ENCODE measurements at regions not wholly inside any gene's neighbourhood (a gene's known extent, or its start where the extent isn't known, plus 50 kb on each side); places are given as distances from the start of the nearest gene placed in this dataset.
A peak's percentile ranks its signal among the peaks of the same experiment; 100 is the strongest.

DNA sequence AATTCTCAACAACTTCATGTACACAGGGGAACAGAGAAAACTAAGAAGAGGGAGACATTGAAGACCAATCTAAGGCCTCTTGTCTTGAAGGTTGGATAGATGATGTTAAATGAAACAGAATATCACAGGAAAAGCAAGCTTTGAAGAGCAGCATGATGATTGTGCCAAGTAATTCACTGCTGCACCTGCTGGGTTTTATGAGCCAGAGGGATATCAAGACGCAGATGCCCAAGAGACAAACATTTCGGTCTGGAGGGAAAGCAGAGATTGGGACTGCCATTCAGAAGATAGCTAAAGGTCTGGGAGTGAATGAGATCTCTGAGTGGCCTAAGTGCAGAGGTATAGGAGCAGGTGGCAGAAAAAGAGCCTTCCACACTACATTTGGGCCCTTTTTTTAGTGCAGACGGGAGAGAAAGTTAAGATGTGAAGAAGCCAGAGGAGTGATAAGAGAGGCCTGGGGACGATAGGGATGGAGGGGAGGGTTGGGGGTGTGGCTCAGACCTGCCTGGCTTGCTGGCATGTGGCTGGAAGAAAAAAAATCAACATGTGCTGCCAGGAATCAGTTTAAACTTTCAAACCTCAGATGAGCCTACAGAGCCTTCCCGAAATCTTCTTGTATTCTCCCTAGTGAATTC lies 200.6 kb downstream of the AEBP2 start:
- H3K9me3 ChIP-seq (ENCODE audit: control insufficient read depth, insufficient read depth, low read length), result no peaks in the 10 kb centered on the region
- H3K27me3 ChIP-seq (ENCODE audit: control insufficient read depth, insufficient read depth, low read length), result no peaks in the 10 kb centered on the region
- TF ChIP-seq CTCF (IDR thresholded peaks at IDR 0.05; ENCODE audit: low read depth, low read length), result no peak
- H3K27ac ChIP-seq (ENCODE audit: low read depth, low read length), result no peak overlapping the region
- no peak for DNase-seq (ENCODE audit: low read depth, low spot score)
- CTCF ChIA-PET, result interaction anchor here (1.1 kb wide), 1 partner anchor 15 kb away, joined by 3 read pairs; no protein-coding TSS in a partner anchor
- POLR2A ChIA-PET, result no interaction called here
- no peak overlapping the region for H3K4me3 ChIP-seq (ENCODE audit: low read depth, low read length)

DNA sequence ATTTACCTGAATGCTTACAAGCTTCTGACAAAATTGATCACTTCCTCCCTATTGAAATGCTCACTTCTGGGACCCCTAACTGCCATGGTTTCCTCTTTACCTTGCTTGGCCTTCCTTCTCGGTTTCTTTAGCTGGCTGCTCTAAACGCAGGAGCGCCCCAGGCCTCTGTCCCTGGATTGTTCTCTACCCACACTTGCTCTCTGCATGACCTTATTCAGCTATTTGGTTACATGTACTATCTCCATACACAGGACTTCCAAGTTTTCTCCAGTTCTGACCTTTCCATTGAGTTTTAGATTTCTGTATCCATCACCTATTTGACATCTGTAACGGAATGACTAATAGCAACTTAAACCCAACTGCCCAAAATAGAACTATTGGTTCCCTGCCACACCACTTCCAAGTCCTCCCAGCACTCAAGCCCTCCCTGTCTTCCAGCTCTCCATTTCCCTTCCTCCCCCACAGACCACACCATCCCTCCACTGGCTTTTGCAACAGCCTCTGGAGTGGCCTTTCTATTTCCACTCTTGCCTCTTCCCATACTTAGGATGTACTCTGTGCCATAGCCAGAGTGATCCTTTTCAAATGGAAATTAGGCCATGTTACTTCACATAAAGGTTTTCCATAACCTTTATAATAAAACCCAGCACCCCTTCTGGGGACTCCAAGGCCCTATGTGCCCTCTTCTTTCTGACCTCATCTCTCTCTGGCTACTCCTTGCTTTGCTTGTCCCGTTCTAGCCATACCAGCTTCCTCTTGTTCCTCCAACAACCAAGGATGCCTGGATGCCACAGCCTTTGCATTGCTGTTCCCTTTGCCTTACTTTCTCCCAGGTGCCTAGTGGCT lies 202.2 kb downstream of the AEBP2 start:
- H3K9me3 ChIP-seq (ENCODE audit: control insufficient read depth, insufficient read depth, low read length), result peaks cover 4% of the 10 kb centered on the region; the same call in 1 of the 2 replicates
- POLR2A ChIA-PET, result no interaction called here
- no peak for TF ChIP-seq CTCF (IDR thresholded peaks at IDR 0.05; ENCODE audit: low read depth, low read length)
- no peak overlapping the region for H3K4me3 ChIP-seq (ENCODE audit: low read depth, low read length)
- no peak overlapping the region for H3K27ac ChIP-seq (ENCODE audit: low read depth, low read length)
- no peaks in the 10 kb centered on the region for H3K27me3 ChIP-seq (ENCODE audit: control insufficient read depth, insufficient read depth, low read length)
- DNase-seq (ENCODE audit: low read depth, low spot score), result no peak
- CTCF ChIA-PET, result no interaction called here

DNA sequence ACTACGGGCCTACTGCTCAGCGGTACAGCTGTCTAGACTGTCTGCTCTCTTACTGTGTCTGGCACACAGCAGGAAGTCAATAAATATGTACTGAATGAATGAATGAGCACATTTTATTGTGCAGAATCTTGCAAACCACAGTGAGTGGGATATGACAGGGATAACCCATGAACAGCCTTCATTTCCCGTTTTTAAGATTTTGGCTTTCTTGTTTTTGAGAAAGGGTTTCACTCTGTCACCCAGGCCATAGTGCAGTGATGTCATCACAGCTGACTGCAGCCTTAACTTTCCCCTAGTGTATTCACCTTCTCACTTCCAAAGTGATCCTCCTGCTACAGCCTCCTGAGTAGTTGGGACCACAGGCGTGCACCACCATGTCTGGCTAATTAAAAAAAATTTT lies 203.1 kb downstream of the AEBP2 start:
- TF ChIP-seq CTCF (IDR thresholded peaks at IDR 0.05; ENCODE audit: low read depth, low read length), result no peak
- POLR2A ChIA-PET, result no interaction called here
- peaks cover 6% of the 10 kb centered on the region; the same call in 1 of the 2 replicates for H3K9me3 ChIP-seq (ENCODE audit: control insufficient read depth, insufficient read depth, low read length)
- no peak overlapping the region for H3K4me3 ChIP-seq (ENCODE audit: low read depth, low read length)
- H3K27me3 ChIP-seq (ENCODE audit: control insufficient read depth, insufficient read depth, low read length), result no peaks in the 10 kb centered on the region
- CTCF ChIA-PET, result interaction anchor here (1.2 to 2.1 kb wide), 6 partner anchors 10 to 135 kb away, joined by 4 to 20 read pairs (median 11); no protein-coding TSS in a partner anchor
- DNase-seq (ENCODE audit: low read depth, low spot score), result no peak
- H3K27ac ChIP-seq (ENCODE audit: low read depth, low read length), result no peak overlapping the region

- Histone ChIP-seq H3K4me3 (ENCODE audit: low read depth, low read length) (no peak overlapping the region), H3K27me3 (ENCODE audit: control insufficient read depth, insufficient read depth, low read length) (no peaks in the 10 kb centered on the region), H3K27ac (ENCODE audit: low read depth, low read length) (no peak overlapping the region), H3K9me3 (ENCODE audit: control insufficient read depth, insufficient read depth, low read length) (peaks cover 6% of the 10 kb centered on the region; the same call in 1 of the 2 replicates)
- no peak for DNase-seq (ENCODE audit: low read depth, low spot score)
- TF ChIP-seq CTCF (IDR thresholded peaks at IDR 0.05; ENCODE audit: low read depth, low read length), result peak; percentile 80
- CTCF ChIA-PET, result interaction anchor here (0.6 to 2.1 kb wide), 20 partner anchors 9 to 1312 kb away, joined by 3 to 20 read pairs (median 4); no protein-coding TSS in a partner anchor
- POLR2A ChIA-PET, result no interaction called here
Observed at GRCh38 chr12:19643635-19644034, 204.3 kb downstream of the AEBP2 start.

GRCh38 chr12:19644571-19644970 lies 205.3 kb downstream of the AEBP2 start:
- CTCF ChIA-PET, result interaction anchor here (0.7 to 1.5 kb wide), 2 partner anchors 98 to 137 kb away, joined by 3 to 4 read pairs; no protein-coding TSS in a partner anchor
- Histone ChIP-seq H3K4me3 (ENCODE audit: low read depth, low read length) (no peak overlapping the region), H3K9me3 (ENCODE audit: control insufficient read depth, insufficient read depth, low read length) (peaks cover 6% of the 10 kb centered on the region; the same call in 1 of the 2 replicates), H3K27me3 (ENCODE audit: control insufficient read depth, insufficient read depth, low read length) (no peaks in the 10 kb centered on the region), H3K27ac (ENCODE audit: low read depth, low read length) (no peak overlapping the region)
- TF ChIP-seq CTCF (IDR thresholded peaks at IDR 0.05; ENCODE audit: low read depth, low read length), result no peak
- POLR2A ChIA-PET, result no interaction called here
- DNase-seq (ENCODE audit: low read depth, low spot score), result no peak
